ENCODE measurements at regions not wholly inside any gene's neighbourhood (a gene's known extent, or its start where the extent isn't known, plus 50 kb on each side); places are given as distances from the start of the nearest gene placed in this dataset.
"Not testable (repeated sequence)": the region's sequence is repeated elsewhere in the genome, so short reads cannot be mapped to it uniquely, and the experiment has no call there.

DNA sequence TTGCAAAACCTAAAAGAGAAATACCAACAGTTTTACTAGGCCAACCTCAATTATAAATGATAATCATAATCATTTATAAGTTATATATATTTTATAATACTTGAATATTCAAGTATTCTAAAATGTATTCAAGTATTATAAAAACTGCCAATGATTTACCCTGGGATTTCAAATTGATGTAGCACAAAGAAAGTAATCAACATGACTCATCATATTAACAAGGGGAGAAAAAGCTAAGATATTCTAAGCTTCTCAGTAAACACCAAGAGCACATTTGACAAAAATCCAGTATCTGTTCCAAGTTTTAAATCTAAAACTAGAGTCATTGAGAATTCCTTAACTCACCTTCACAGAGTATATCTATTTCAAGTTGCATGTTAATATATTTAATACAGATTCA, 56.1 kb downstream of the CAPZA3 start:
- DNase-seq = no peak

DNA sequence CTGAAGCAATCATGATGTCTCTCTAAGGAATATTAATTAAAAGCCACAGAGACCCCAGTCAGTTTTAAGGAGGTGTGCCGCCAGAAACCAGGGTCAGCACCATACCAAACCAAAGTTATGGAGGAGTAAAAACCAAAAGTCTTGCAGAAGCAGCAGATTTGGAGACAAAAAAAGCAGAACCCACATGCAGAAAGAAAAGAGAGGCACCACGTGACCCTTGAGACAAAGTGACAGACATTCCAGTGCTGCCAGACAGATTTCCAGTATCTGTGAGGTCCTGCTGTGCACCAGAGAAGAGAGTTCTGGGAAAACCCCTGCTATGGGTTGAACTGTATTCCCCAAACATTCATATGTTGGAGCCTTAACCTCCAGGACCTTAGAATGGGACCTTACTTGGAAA, 59.7 kb downstream of the CAPZA3 start:
- DNase-seq = no peak

DNA sequence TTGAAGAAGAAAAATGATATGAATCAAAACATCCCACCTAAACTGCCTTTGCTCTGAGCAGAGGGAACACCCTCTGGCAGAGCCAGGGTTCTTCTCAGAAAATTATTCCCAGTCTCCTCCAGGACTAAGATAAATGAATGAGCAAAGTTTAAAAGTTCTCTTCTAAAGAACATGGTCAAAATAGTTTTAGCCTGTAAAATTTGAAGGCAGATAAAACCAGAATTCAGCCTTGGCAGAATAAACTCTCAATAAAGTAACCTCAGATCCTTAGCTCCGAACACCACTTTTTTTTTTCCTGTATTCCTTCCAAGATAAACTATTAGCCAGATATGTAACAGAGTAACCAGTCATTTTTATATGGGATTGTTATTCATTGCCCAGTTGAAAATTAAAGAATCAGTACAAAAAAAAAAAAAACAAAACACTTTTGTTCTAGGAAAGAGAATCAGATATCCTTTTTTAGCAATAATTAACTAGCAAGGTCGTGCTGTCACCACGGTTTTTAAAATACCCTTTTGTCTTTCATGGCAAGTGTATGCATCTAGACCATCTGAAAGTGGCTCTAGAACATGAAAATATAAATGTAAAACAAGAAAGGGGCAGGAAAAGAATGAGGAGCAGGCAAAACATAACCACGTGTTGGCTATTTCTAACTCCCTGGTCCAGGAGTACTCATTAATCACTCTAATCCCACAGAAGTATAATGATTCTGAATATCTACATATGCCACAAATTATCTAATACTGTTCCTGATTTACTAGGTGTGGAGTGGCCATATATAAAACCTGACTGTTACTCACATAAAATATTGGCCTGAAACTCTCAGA, 60.8 kb downstream of the CAPZA3 start:
- no peak for DNase-seq

DNA sequence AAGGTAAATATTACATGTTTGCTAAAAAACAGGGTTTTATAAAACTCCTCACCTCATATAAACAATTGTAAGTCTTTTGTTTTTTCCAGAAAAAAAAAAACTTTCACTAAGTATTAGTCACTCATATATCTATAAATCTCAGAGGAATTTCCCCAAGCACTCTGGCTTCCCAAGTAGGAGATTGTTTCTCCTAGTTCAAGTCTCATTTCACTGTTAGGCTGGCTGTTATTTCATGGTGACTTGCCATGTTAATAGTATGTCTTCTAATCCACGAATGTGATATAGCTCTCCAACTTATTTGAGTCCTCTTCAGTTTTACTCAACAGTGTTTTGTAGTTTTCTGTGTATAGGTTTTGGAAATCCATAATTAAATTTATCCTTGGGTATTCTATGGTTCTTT, 61.6 kb downstream of the CAPZA3 start:
- DNase-seq = no peak

DNA sequence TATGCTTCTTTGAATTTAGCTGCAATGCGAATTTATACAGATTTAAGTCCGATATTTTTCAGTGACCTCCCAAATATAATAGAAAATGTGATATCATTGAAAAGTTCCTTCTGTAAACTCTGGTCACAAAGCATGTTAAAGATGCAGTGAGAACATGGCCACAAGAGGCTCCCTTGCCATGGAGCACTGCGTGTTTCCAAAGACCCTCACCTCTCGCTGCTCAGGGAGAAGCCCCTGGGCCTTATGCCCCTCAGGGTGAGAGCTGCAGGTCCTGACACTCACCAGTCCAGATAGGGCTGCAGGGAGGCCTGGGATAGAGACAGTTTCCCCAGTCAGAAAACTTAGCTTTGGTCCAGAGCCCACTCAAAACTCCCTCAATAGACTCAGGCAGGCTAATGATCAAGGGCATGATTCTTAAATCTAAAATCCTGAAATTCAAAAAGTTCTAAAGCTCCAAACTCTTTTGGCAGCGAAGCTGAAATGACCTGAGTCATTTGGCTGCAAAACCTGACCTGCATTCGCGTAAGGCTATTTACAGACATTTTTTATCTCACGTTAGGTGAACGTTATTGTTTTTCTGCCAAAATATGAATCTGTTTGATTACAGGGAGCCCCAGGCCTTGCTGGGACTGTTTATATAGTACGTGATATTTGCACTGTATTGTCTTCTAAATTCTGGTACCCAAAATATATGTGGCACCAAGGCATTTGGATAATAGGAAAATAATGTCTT, 67.8 kb downstream of the CAPZA3 start:
- DNase-seq = no peak

DNA sequence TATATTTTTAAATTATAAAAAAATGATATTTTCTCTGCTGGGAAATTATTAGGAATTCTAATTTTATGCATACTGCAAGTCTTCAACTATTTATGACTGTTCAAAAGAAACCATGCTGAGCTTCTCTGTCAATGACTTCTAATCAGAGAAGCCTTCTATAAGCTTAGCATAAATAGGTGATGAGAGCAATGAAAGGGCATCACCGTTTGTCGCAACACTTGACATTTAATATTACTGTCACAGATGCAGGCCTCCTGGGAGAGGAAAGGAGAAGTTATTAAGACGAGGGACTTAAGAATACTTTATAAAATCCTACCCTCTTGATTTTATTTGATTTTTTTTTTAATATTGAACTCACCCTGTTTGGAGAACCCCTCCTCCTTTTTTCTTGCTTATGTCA, 69.8 kb downstream of the CAPZA3 start:
- no peak for DNase-seq

DNA sequence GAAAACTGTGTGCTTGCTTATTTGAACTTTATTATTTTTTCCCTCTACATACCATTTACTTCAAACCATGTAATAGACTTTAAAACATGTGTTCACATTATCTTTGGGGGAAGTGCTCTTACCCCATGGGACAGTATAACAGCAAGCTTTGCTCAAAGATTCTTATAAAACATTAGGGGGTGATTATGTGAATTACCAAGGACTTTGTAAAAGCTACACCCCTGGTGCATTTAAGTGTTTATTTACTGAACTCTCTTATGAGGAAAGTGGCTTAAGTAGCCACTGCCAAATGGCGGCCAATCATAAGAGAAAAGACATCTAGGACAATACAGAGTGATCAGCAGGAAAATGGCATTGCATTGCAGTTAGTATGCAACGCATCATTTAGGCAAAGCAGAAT, 70.3 kb downstream of the CAPZA3 start:
- DNase-seq = no peak

DNA sequence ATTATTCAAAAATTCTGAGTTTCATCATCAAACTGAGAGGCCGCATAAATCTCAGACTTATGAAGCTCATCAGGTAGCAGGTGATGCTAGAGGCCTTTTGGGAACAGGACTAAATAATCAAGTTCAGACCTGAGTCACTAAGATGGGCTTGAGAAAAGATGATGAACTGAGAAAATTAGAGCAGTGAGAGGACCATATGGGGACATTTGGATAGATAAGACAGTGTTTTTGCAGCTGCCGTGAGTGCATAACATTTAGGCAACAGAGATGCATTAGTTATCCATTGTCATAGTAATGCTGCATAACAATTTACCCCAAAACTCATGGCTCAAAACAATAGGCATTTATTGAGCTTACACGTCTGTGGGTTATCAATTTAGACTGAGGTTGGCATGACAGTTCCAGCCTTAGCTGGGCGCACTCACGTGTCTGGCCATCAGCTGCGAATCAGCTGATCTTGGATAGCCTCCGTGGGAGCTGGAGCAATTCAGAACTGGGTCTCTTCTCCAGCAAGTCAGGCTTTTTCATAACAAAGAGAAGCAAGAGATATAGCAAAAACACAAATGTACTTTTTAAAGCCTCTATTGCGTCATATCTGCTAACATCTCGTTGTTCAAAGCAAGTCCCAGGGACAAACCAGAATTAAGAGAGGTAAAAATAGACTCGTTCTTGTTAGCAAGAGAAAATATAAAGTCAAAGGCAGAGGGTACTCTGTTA, 72.8 kb downstream of the CAPZA3 start:
- DNase-seq = no peak

DNA sequence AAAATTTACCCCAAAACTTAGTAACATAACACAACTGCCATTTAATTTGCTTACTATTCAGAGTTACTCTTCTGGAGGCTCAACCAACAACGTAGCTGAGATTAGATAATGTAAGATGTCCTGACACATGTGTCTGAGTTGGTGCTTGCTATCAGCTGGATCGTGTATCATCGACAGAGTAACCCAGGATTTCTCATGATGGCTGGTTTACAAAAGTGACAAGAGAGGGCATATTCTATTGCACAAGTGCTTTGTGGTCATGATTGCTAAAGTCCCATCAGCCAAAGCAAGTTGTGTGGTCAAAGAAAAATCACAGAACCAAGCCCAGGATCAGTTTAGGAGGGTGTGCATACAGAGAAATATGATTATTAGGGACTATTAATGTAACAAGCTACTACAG, 73.4 kb downstream of the CAPZA3 start:
- no peak for DNase-seq

DNA sequence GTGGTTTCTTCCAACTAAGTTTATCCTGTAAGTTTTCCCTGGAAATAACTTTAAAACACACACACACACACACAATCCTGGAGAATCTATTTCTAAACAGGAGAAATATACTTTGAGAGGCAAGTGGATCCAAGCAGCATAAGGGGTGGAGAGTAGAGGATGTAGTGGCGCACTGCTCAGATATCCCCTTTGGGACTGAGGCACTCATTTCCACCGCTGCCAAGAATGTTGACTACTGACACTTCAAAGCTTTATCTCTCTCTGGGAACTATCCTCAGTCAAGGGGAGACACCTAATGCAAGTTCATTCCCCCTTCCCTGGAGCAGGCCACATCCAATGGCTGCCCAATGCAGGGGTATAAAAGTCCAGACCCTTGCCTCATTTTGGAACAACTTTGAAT, 75.8 kb downstream of the CAPZA3 start:
- no peak for DNase-seq

DNA sequence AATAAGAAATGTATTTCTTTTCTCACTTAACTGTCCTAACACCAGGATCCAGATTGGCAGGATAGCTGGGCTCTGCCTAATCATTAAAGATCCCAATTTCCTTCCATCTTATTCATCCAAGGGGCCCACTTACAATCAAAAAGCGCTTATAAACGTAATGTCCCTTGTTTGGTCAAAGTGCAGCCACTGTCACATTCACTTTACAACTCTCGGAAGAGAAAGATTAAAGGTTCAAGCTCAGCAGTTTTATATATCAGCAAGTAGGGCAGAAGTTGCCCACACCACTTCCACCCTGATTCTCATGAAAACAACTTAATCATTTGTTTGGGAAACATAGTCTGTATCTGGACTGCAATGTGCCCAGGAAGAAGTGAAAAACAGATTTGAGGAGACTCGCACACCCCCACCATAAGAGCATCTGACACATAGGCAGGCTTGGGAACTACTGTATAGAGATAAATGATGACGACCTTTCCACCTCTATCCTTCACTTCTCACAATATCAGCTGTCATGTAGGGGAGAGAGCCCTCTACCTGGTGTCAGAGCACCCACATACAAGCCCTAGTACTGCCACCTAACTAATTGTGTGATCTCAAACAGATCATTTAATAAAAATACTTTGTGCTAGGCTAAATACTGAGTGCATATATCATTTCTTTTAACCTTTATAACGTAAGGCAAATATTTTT, 80.8 kb downstream of the CAPZA3 start:
- no peak for DNase-seq

DNA sequence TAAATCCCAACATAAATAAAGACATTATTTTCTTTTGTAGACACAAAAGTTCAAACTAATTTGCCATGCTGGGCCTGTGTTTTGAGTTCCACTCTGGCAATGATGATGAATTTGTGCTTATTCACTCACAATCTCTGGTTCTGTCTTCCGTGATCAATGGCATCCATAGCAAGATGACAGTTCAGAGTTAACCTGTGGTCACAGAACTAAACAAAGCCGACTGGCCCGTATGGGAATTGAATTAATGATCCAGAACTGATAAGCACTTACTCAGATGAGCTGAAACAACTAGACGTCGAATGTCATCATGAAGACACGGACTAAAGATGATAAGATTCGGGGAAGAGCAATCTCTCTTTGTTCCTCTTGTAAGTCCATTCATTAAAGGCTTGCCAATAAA, 81.6 kb downstream of the CAPZA3 start:
- no peak for DNase-seq

DNA sequence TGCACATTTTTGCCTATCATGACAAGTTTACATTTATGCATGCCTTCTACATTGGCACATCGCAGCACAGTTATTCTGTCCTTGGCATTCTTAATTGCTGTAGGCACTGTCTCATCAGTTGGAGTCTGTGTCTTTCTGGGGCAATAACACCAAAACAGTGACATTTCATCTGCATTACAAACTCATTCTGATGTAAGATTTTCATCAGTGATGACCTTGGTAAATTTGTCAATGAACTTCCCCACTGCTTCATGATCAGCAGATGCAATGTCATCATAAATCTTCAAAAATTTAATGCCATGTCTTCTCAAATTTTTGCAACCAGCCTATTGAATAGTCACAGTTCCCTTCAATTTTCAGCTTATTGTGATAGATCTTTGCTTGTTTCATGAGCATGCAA, 85.5 kb downstream of the CAPZA3 start:
- no peak for DNase-seq

DNA sequence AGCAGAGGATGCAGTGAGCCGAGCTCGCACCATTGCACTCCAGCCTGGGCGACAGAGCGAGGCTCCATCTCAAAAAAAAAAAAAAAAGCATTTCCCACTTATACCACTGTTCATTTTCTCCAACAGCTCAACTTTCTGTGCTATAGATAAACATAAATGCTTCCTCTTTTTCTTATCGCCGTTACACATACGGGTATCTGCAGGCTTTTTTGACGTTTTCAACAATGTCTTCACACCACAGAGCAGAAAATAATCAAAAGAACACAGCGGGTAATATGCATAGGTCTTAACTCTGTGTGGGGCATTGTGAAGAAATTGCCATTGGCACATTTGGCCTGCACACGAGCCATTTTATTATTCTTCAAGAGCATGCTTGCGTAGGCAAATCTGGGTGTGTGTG, 86.4 kb downstream of the CAPZA3 start:
- no peak for DNase-seq

DNA sequence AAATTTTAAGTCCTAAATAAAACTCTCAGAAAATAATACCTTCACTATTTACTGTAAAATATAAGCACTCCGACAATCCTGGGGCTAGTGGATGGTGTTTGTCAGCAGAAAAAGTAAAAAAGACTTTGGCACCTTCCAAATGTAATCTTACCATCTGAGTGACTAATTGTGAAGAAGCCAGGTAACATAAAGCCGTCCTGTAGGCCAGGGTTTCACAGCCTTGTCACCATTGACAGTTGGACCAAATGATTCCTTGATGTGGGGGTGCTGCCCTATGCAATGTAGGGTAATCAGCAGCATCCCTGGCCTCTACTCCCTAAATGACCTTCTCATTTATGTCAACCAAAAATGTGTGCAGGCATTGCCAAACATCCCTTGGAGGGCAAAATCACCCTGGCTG, 87.2 kb downstream of the CAPZA3 start:
- no peak for DNase-seq

DNA sequence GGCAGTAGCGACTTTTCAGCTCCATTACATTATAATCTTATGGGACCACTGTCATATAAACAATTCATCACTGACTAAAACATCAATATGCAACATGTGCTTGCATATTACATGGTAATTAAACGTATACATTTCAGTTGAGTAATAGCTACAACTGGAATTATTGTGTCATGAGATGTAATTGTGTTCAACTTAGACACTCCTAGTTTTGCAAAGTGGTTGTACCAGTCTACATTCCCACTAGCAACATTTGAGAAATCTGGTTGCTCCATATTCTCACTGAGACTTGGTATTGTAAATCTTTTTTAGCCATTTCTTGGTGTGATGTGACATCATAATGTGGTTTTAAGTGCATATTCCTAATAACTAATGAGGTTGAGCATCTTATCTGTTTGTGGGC, 90.0 kb downstream of the CAPZA3 start:
- DNase-seq = no peak

DNA sequence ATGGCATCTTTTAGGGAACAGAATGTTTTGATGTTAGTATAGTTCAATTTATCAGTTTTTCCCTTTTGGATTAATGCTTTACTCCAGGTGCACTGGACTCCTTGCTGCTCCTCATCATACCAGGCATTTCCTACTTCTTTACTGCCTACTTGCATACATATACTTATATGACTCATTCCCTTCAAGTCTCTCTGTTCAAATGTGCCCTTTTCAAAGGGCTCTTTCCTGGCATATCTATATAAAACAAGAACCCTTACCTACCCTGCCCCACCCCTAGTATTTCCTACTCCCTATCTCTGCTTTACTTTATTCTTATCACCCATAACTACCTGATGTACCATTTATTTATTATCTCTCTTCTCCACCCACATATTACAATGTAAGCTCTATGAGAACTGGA, 90.6 kb downstream of the CAPZA3 start:
- no peak for DNase-seq

DNA sequence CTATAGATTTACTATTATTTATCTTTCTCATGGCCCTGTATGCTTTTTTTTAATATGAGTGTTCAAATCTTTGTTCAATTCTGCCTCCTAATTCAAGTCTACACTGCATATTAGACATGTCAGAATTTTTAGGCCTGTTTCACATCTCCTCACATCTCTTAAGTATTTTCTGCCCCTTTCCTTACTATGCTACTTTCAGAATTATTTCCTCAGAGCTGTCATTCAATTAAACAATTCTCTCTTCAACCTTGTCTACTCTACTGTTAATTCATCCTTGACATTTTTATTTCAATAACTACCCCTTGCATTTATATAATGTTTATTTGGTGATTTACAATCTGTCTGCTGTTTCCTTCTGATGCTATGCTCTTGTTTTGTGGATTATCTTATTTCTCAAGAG, 91.1 kb downstream of the CAPZA3 start:
- no peak for DNase-seq

DNA sequence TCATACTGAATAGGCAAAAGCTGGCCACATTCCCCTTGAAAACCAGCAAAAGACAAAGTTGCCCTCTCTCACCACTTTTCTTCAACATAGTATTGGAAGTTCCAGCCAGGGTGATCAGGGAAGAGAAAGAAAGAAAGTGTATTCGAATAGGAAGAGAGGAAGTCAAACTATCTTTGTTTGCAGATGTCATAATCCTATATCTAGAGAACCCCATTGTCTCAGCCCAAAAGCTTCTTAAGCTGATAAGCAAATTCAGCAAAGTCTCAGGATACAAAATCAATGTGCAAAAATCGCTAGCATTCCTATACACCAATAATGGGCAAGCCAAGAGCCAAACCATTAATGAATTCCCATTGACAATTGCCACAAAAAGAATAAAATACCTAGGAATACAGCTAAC, 95.0 kb downstream of the CAPZA3 start:
- DNase-seq = not testable (repeated sequence)

DNA sequence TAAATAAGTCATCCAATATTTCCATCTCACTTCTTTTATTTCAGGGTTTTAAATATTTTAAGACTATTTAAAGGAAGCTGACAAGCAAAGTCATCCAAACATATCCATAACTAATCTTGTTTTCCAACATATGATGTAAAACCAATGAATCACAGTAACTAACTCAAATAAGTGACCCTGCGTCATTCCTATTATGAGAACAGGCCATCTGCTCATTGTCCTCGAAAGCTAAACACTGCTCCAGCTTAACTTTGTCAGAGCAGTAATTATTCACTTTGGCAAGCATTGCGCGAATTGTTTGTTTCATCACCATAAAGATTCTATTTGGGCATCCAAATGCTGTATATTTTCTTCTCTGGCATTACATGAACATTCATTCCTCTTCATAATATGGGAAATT, 99.1 kb downstream of the CAPZA3 start:
- no peak for DNase-seq

DNA sequence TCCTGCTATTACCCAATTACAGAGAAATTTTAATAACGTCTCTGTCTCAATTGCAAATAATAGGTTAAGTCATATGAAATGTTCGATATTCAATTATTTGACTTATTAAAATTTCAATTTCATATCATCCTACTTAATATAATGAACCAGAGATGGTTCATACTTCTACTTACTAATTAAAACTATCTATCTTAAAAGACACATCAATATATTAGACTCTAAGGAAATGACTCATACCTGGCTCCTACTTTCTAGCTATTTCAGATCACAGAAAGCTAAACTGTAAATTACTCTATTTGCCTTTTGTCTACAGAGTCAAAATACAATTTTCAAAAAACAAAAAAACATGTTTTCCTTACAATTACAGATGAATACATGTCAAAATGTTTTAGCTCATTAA, 99.6 kb downstream of the CAPZA3 start:
- DNase-seq = no peak

DNA sequence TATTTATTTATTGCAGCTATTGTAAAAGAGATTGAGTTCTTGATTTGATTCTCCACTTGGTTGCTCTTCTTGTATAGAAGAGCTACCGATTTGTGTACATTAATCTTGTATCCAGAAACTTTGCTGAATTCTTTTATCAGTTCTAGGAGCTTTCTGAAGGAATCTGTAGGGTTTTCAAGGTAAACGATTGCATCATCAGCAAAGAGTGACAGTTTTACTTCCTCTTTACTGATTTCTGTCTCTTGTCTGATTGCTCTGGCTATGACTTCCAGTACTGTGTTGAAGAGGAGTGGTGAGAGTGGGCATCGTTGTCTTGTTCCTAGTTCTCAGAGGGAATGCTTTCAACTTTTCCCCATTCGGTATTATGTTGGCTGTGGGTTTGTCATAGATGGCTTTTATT, 103.1 kb downstream of the CAPZA3 start:
- DNase-seq = not testable (repeated sequence)

DNA sequence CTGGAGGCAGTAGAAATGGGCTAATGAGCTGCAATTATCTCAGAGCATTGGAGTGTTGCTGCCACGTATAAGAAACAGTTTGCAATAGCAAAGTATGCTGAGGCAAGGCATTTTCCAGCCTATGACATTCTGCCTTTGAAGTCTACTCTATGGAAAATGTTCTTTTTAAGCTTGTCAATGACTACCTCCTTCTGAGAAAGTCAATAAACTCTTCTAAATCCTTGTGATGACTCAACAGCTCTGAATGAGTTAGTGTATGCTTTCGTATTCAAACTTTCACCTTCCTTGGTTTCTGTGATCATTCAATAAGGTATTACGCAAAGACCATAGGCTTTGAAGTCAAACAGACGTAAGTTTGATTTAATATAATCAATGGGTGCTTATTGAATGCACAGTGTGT, 111.2 kb downstream of the CAPZA3 start:
- no peak for DNase-seq

All from CD4-positive, alpha-beta T cell treated with Interleukin-4 for 4 hours (primary cell).